H9 (cell line): ENCODE measurements at regions not wholly inside any gene's neighbourhood (a gene's known extent, or its start where the extent isn't known, plus 50 kb on each side); places are given as distances from the start of the nearest gene placed in this dataset.
"Not testable (repeated sequence)": the region's sequence is repeated elsewhere in the genome, so short reads cannot be mapped to it uniquely, and the experiment has no call there.

Experiments
- DNase-seq: peaks from one replicate; pipeline ENCODE4 v3.0.0-alpha.2; 2017
- H2AFZ ChIP-seq: one replicate; pipeline ENCODE4 v1.6.1; 2013; ENCODE audit warnings: mild to moderate bottlenecking, low read length, control low read depth, moderate library complexity
- H2AK5ac ChIP-seq: 2 replicates; pipeline ENCODE4 v1.6.1; 2013; ENCODE audit warnings: low read length, control low read depth, mixed read lengths; ENCODE audit not compliant: insufficient read length
- H2BK120ac ChIP-seq: one replicate; pipeline ENCODE4 v1.6.1; 2013; ENCODE audit warnings: low read depth, mild to moderate bottlenecking, low read length, control low read depth, inconsistent platforms; ENCODE audit not compliant: poor library complexity, severe bottlenecking
- H2BK12ac ChIP-seq: 2 replicates; pipeline ENCODE4 v1.6.1; 2013; ENCODE audit warnings: low read length, control low read depth, mixed read lengths, low read depth; ENCODE audit not compliant: insufficient read length
- H2BK15ac ChIP-seq: 2 replicates; pipeline ENCODE4 v1.6.1; 2013; ENCODE audit warnings: low read depth, low read length, control low read depth
- H2BK20ac ChIP-seq: one replicate; pipeline ENCODE4 v1.6.1; 2013; ENCODE audit warnings: low read depth, mild to moderate bottlenecking, low read length, control low read depth, inconsistent platforms; ENCODE audit not compliant: poor library complexity, severe bottlenecking
- H2BK5ac ChIP-seq: 2 replicates; pipeline ENCODE4 v1.6.1; 2013; ENCODE audit warnings: low read length, control low read depth, mixed read lengths; ENCODE audit not compliant: insufficient read length
- H3K14ac ChIP-seq: 2 replicates; pipeline ENCODE4 v1.6.1; 2013; ENCODE audit warnings: low read length, control low read depth; ENCODE audit not compliant: insufficient read depth
- H3K18ac ChIP-seq: 2 replicates; pipeline ENCODE4 v1.6.1; 2013; ENCODE audit warnings: low read depth, mild to moderate bottlenecking, mixed read lengths, low read length, control low read depth; ENCODE audit not compliant: insufficient read length
- H3K23ac ChIP-seq: 2 replicates; pipeline ENCODE4 v1.6.1; 2013; ENCODE audit warnings: low read length, control low read depth, mixed read lengths, low read depth; ENCODE audit not compliant: insufficient read length
- H3K23me2 ChIP-seq: 2 replicates; pipeline ENCODE4 v1.6.1; 2013; ENCODE audit warnings: low read depth, mild to moderate bottlenecking, mixed read lengths, low read length, control low read depth; ENCODE audit not compliant: insufficient read length, poor library complexity, severe bottlenecking
- H3K27ac ChIP-seq: 2 replicates; pipeline ENCODE4 v1.5.1; 2013; ENCODE audit warnings: low read length, control low read depth, mixed read lengths, low read depth; ENCODE audit not compliant: insufficient read length
- H3K27me3 ChIP-seq: 2 replicates; pipeline ENCODE4 v1.6.1; 2013; ENCODE audit warnings: low read length, control low read depth, inconsistent platforms; ENCODE audit not compliant: insufficient read depth
- H3K4ac ChIP-seq: 2 replicates; pipeline ENCODE4 v1.6.1; 2013; ENCODE audit warnings: low read depth, mild to moderate bottlenecking, control low read depth, inconsistent platforms, low read length, moderate library complexity
- H3K4me1 ChIP-seq: 2 replicates; pipeline ENCODE4 v1.6.1; 2013; ENCODE audit warnings: low read length, control low read depth, inconsistent platforms; ENCODE audit not compliant: insufficient read depth
- H3K4me2 ChIP-seq: 2 replicates; pipeline ENCODE4 v1.6.1; 2013; ENCODE audit warnings: low read length, control low read depth, mixed read lengths; ENCODE audit not compliant: insufficient read length, insufficient read depth
- H3K56ac ChIP-seq: 2 replicates; pipeline ENCODE4 v1.6.1; 2013; ENCODE audit warnings: low read depth, mild to moderate bottlenecking, mixed read lengths, low read length, control low read depth; ENCODE audit not compliant: insufficient read length
- H3K79me1 ChIP-seq: 2 replicates; pipeline ENCODE4 v1.6.1; 2013; ENCODE audit warnings: low read depth, mild to moderate bottlenecking, moderate library complexity, low read length, control low read depth, inconsistent platforms; ENCODE audit not compliant: insufficient read depth, poor library complexity, severe bottlenecking
- H3K79me2 ChIP-seq: 2 replicates; pipeline ENCODE4 v1.6.1; 2013; ENCODE audit warnings: low read length, control low read depth, inconsistent platforms; ENCODE audit not compliant: insufficient read depth
- H3K9ac ChIP-seq: 2 replicates; pipeline ENCODE4 v1.6.1; 2013; ENCODE audit warnings: low read length, control low read depth, mixed read lengths; ENCODE audit not compliant: insufficient read length; ENCODE audit errors: extremely low read depth
- H3K9me3 ChIP-seq: one replicate; pipeline ENCODE4 v1.6.1; 2013; ENCODE audit warnings: low read depth, low read length, inconsistent platforms; ENCODE audit not compliant: control insufficient read depth
- H3T11ph ChIP-seq: one replicate; pipeline ENCODE4 v1.6.1; 2013; ENCODE audit warnings: mild to moderate bottlenecking, low read length, control low read depth, inconsistent platforms
- H4K20me1 ChIP-seq: one replicate; pipeline ENCODE4 v1.6.1; 2013; ENCODE audit not compliant: control insufficient read depth, insufficient read length, insufficient read depth
- H4K5ac ChIP-seq: 2 replicates; pipeline ENCODE4 v1.6.1; 2013; ENCODE audit warnings: low read depth, mild to moderate bottlenecking, mixed read lengths, low read length, control low read depth; ENCODE audit not compliant: insufficient read length
- H4K8ac ChIP-seq: replicated peaks from 2 replicates; pipeline ENCODE4 v1.6.1; 2013; ENCODE audit warnings: low read length, control low read depth, mixed read lengths, low read depth; ENCODE audit not compliant: insufficient read length
- H4K91ac ChIP-seq: 2 replicates; pipeline ENCODE4 v1.6.1; 2013; ENCODE audit warnings: low read depth, mild to moderate bottlenecking, moderate library complexity, mixed read lengths, low read length, control low read depth; ENCODE audit not compliant: insufficient read length
- H3K27ac Mint-ChIP-seq, 3 experiments: 2 replicates in 2 of 3; 3 replicates in 1 of 3; pipeline ENCODE4 v1.8.0; 2020 to 2021; ENCODE audit warnings: mixed read lengths in 3 of 3, mild to moderate bottlenecking in 1 of 3, moderate library complexity in 1 of 3
- H3K27me3 Mint-ChIP-seq: 2 replicates; pipeline ENCODE4 v1.8.0; 2021; ENCODE audit warnings: low read depth, mild to moderate bottlenecking, moderate library complexity, mixed read lengths
- H3K36me3 Mint-ChIP-seq, 3 experiments: 2 replicates in 2 of 3; 3 replicates in 1 of 3; pipeline ENCODE4 v1.8.0; 2020 to 2021; ENCODE audit warnings: low read depth in 3 of 3, mixed read lengths in 3 of 3; ENCODE audit not compliant: insufficient read depth in 1 of 3
- H3K4me1 Mint-ChIP-seq, 2 experiments: 2 replicates each; pipeline ENCODE4 v1.8.0; 2020; ENCODE audit warnings: mixed read lengths in 2 of 2
- H3K4me3 Mint-ChIP-seq, 2 experiments: 2 replicates in 1 of 2; 3 replicates in 1 of 2; pipeline ENCODE4 v1.8.0; 2020 to 2021; ENCODE audit warnings: mild to moderate bottlenecking in 2 of 2, mixed read lengths in 2 of 2, moderate library complexity in 1 of 2
- H3K9me3 Mint-ChIP-seq, 2 experiments: 2 replicates in 1 of 2; 3 replicates in 1 of 2; pipeline ENCODE4 v1.8.0; 2020; ENCODE audit warnings: mild to moderate bottlenecking in 2 of 2, mixed read lengths in 2 of 2, moderate library complexity in 1 of 2
- WGBS: extraction: QIAGEN DNeasy Blood & Tissue Kit; methylation state at CpG from one replicate; pipeline ENCODE4 v1.1.7; 2013; ENCODE audit warnings: missing lambda C conversion rate, low lambda C conversion rate, mixed read lengths; ENCODE audit not compliant: insufficient read length; ENCODE audit errors: extremely low coverage; 5-methylcytosine and 5-hydroxymethylcytosine counted together
- TF ChIP-seq, protein P1 (sequence below): fragments of 200-600 bp; sonication (generic); conservative IDR thresholded peaks from 3 replicates; pipeline ENCODE4 v1.8.0; 2021; ENCODE audit warnings: antibody characterized with exemption, mild to moderate bottlenecking

DNA sequence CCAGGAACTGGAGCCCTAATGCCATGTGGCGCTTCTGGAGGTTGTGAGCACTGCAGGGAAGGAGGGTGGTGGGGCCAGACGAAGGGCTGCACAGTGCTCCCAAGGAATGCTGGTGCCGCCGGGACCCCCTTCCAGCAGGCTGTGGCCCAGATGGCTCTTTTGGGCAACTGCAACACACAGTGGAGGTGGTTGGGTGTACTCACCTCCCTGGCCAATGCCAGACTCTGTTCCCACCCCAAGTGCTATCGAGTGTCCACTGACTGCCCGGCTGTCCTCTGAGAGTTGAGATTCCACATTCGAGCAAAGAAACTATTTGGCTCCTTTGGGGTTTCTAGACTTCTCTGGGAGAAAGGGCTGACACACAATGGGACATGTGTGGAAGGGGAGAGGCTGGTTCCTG, 167.9 kb downstream of the RGS9 start:
- no peak for DNase-seq
- H2AK5ac ChIP-seq = no peak overlapping the region
- H3K27ac ChIP-seq = no peak overlapping the region
- H2BK5ac ChIP-seq = no peak overlapping the region
- H3K56ac ChIP-seq = no peak overlapping the region
- no peak overlapping the region for H3K4me3 Mint-ChIP-seq
- H3K4ac ChIP-seq = no peak overlapping the region
- no peak overlapping the region for H3T11ph ChIP-seq
- H3K27me3 ChIP-seq = no peaks in the 10 kb centered on the region
- TF ChIP-seq, protein P1, sequence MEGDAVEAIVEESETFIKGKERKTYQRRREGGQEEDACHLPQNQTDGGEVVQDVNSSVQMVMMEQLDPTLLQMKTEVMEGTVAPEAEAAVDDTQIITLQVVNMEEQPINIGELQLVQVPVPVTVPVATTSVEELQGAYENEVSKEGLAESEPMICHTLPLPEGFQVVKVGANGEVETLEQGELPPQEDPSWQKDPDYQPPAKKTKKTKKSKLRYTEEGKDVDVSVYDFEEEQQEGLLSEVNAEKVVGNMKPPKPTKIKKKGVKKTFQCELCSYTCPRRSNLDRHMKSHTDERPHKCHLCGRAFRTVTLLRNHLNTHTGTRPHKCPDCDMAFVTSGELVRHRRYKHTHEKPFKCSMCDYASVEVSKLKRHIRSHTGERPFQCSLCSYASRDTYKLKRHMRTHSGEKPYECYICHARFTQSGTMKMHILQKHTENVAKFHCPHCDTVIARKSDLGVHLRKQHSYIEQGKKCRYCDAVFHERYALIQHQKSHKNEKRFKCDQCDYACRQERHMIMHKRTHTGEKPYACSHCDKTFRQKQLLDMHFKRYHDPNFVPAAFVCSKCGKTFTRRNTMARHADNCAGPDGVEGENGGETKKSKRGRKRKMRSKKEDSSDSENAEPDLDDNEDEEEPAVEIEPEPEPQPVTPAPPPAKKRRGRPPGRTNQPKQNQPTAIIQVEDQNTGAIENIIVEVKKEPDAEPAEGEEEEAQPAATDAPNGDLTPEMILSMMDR = no peak
- H3K9me3 Mint-ChIP-seq = peaks cover 7 to 10% of the 10 kb centered on the region in 2 experiments; a peak in 4 of 5 replicates
- no peak overlapping the region for H2AFZ ChIP-seq
- no peak overlapping the region for H3K18ac ChIP-seq
- H3K36me3 Mint-ChIP-seq = peaks cover 3 to 16% (median 3%) of the 10 kb centered on the region in 3 experiments; a peak in 4 of 7 replicates
- no peak overlapping the region for H3K4me2 ChIP-seq
- no peak overlapping the region for H4K5ac ChIP-seq
- no peaks in the 10 kb centered on the region for H3K79me2 ChIP-seq
- no peaks in the 10 kb centered on the region for H3K9me3 ChIP-seq
- H3K4me1 ChIP-seq = peaks cover 3% of the 10 kb centered on the region; the same call in 1 of the 2 replicates
- no peak overlapping the region for H3K23ac ChIP-seq
- H4K20me1 ChIP-seq = no peaks in the 10 kb centered on the region
- no peak overlapping the region for H2BK12ac ChIP-seq
- H3K9ac ChIP-seq = no peak overlapping the region
- peaks cover 2% of the 10 kb centered on the region for H3K27me3 Mint-ChIP-seq
- no peak overlapping the region for H4K8ac ChIP-seq
- H4K91ac ChIP-seq = no peak overlapping the region
- H3K27ac Mint-ChIP-seq = no peak overlapping the region
- H3K23me2 ChIP-seq = no peaks in the 10 kb centered on the region
- no peak overlapping the region for H2BK20ac ChIP-seq
- H3K14ac ChIP-seq = no peak overlapping the region
- no peaks in the 10 kb centered on the region for H3K79me1 ChIP-seq
- peaks cover 6% of the 10 kb centered on the region in 2 experiments for H3K4me1 Mint-ChIP-seq
- WGBS = no CpG with 5 or more reads among the region's 7 CpGs
- H2BK120ac ChIP-seq = no peak overlapping the region
- no peak overlapping the region for H2BK15ac ChIP-seq

DNA sequence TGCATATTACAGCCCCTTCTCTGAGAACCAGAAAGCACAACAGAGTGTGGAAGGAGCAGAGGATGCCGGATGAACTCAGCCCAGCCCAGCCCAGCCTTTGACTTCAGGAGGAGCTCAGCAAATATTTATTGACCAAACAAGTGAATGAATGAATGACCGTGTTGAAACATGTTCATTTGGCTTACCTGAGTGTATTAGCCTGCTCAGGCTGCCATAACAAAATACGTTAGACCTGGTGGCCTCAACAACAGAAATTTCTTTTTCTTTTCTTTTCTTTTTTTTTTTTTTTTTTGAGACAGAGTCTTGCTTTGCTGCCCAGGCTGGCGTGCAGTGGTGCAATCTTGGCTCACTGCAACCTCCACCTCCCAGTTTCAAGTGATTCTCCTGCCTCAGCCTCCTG, 164.7 kb downstream of the RGS9 start:
- not testable (repeated sequence) for H3K4me1 Mint-ChIP-seq, H3K4ac ChIP-seq, H2AK5ac ChIP-seq, H4K8ac ChIP-seq, H2BK12ac ChIP-seq, H3K4me2 ChIP-seq, H3K79me2 ChIP-seq, H3K23me2 ChIP-seq, H4K20me1 ChIP-seq, H3K14ac ChIP-seq, H3K4me3 Mint-ChIP-seq, H3K27ac Mint-ChIP-seq, H3K79me1 ChIP-seq, H3K27me3 Mint-ChIP-seq, H2AFZ ChIP-seq, H3K23ac ChIP-seq, H3K27ac ChIP-seq, H3K27me3 ChIP-seq, H2BK5ac ChIP-seq, H3K9me3 ChIP-seq, H4K91ac ChIP-seq, DNase-seq, H2BK20ac ChIP-seq, H3K56ac ChIP-seq, H3K9me3 Mint-ChIP-seq, H3K4me1 ChIP-seq, H3T11ph ChIP-seq, H4K5ac ChIP-seq, H2BK15ac ChIP-seq, H2BK120ac ChIP-seq, H3K9ac ChIP-seq, H3K18ac ChIP-seq
- peaks cover 3 to 16% (median 3%) of the 10 kb centered on the region in 3 experiments; a peak in 4 of 7 replicates for H3K36me3 Mint-ChIP-seq
- WGBS = no CpG with 5 or more reads among the region's 4 CpGs
